GM13976 (cell line): ENCODE measurements at regions not wholly inside any gene's neighbourhood (a gene's known extent, or its start where the extent isn't known, plus 50 kb on each side); places are given as distances from the start of the nearest gene placed in this dataset.
"Not testable (repeated sequence)": the region's sequence is repeated elsewhere in the genome, so short reads cannot be mapped to it uniquely, and the experiment has no call there.

ENCODE experiments used
- DNase-seq: peaks from one replicate; pipeline ENCODE4 v3.0.0; 2012; ENCODE audit warnings: low spot score
- in situ Hi-C: fragments of 300-500 bp; cut with MboI; formaldehyde crosslinking; loops from one replicate; pipeline ENCODE4 v1.12.0; 2022; ENCODE audit warnings: low sequenced_read_pairs, mixed read lengths, inconsistent platforms; ENCODE audit not compliant: unreplicated experiment
- TF ChIP-seq, protein P1 (sequence below): IDR thresholded peaks from 2 replicates; pipeline ENCODE4 v1.5.1; 2012; ENCODE audit warnings: borderline replicate concordance, mild to moderate bottlenecking; ENCODE audit not compliant: insufficient read depth; ENCODE audit errors: extremely low read depth, missing control alignments, control extremely low read depth

- in situ Hi-C loops: no loop called here
- TF ChIP-seq, protein P1, sequence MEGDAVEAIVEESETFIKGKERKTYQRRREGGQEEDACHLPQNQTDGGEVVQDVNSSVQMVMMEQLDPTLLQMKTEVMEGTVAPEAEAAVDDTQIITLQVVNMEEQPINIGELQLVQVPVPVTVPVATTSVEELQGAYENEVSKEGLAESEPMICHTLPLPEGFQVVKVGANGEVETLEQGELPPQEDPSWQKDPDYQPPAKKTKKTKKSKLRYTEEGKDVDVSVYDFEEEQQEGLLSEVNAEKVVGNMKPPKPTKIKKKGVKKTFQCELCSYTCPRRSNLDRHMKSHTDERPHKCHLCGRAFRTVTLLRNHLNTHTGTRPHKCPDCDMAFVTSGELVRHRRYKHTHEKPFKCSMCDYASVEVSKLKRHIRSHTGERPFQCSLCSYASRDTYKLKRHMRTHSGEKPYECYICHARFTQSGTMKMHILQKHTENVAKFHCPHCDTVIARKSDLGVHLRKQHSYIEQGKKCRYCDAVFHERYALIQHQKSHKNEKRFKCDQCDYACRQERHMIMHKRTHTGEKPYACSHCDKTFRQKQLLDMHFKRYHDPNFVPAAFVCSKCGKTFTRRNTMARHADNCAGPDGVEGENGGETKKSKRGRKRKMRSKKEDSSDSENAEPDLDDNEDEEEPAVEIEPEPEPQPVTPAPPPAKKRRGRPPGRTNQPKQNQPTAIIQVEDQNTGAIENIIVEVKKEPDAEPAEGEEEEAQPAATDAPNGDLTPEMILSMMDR: no peak
- DNase-seq: no peak
Measured at GRCh38 chr2:83969085-83969484, 490.0 kb downstream of the SUCLG1 start.

DNA sequence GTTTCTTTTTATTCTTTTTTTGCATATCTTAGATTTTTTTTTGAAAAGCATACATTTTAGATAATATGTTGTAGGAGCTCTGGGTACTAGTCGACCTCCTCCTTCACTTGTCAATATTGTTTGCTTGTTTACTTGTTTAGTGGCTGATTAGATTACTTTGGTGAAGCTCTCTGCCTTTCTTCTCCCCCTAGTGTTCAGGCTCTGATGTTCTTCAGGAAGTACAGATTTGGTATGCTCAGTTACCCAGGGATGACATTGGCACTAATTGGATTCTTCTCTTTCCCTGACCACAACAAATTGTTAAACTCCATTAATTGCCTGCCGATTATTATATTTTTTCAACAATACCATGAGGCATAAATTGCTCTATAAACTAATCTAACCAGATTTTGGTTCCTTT is 491.2 kb downstream of the SUCLG1 start:
- in situ Hi-C loops: no loop called here
- TF ChIP-seq, protein P1: no peak
- DNase-seq: no peak

GRCh38 chr2:83966946-83967345 is 492.1 kb downstream of the SUCLG1 start:
- DNase-seq, in situ Hi-C loops: not testable (repeated sequence)

DNA sequence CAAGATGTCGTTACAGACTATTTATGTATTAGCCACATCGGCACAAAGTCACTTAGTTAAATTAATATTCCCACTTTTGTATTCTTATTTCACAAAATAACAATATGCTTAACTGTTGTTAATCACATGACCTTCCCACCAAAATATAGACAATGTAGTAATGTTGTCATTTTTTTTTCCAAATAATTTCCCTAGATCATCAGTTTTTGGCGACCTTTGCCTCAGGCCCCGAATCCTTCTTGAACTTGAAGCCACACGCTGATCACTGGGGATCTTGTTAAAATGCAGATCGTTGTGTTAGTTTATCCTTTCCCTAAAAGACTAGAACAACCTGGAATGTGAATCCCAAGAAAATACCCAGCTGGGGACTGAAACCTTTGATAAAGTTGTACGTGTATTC is 497.6 kb downstream of the SUCLG1 start:
- in situ Hi-C loops: no loop called here
- TF ChIP-seq, protein P1: no peak
- no peak for DNase-seq

GRCh38 chr2:83960371-83960770 is 498.7 kb downstream of the SUCLG1 start:
- no peak for DNase-seq
- TF ChIP-seq, protein P1: no peak
- in situ Hi-C loops: no loop called here

DNA sequence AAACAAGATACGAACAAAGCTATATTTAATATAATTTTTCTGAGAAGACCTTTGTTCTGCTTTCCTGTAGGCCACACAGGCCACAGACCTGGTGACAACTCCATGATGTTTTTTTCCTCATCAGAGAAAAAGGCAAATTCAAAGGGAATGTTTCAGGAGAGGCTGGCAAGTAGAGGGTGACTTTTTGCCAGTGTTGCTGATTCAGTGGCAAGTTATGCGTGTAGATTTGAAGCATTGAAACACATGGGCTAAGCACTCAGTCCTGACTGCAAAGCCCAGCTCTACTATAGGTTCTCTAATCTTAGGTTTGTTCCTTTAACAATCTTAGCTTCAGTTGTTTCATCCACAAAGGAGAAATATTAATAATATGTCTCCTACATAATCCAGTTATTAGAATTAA is 499.8 kb downstream of the SUCLG1 start:
- in situ Hi-C loops: no loop called here
- TF ChIP-seq, protein P1: no peak
- no peak for DNase-seq

GRCh38 chr2:83956991-83957390 is 502.1 kb downstream of the SUCLG1 start:
- DNase-seq: no peak
- in situ Hi-C loops: no loop called here
- TF ChIP-seq, protein P1: no peak

DNA sequence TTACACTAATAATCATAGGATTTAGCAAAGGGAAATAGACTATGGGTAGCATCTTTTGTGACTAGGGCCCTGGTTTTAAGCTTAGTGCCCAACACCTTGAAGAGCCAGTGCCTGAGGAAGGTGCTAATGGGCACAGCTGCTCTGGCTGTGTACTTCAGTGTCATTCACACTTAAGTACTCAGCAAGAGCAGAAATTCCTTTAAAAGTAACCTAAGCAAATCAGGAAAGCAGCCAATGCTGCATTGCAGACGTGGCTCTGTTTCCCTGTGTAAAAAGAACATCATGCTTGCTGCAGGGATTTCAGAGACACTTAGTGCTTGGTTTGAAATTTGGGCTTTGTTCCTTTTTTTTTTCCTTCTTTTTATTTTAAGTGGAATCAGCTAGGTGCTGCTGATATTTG is 505.4 kb downstream of the SUCLG1 start:
- in situ Hi-C loops: no loop called here
- DNase-seq: no peak
- TF ChIP-seq, protein P1: no peak
